SU-DHL-6 (cell line): ENCODE measurements at regions not wholly inside any gene's neighbourhood (a gene's known extent, or its start where the extent isn't known, plus 50 kb on each side); places are given as distances from the start of the nearest gene placed in this dataset.

Experiments
- H2AFZ ChIP-seq: fragments of 200-600 bp; sonication (generic); 2 replicates; pipeline ENCODE4 v1.6.1; 2014; ENCODE audit warnings: low read depth, mild to moderate bottlenecking, moderate library complexity, mixed read lengths, antibody characterized with exemption, low read length; ENCODE audit not compliant: severe bottlenecking
- H3F3A ChIP-seq: fragments of 200-600 bp; shearing (Covaris generic); 2 replicates; pipeline ENCODE4 v1.6.0; 2016; ENCODE audit warnings: antibody characterized with exemption, mild to moderate bottlenecking; ENCODE audit not compliant: insufficient read depth
- H3K27ac ChIP-seq: fragments of 200-600 bp; sonication (generic); 2 replicates; pipeline ENCODE4 v1.5.1; 2016; ENCODE audit warnings: low read depth, mild to moderate bottlenecking, low read length, moderate library complexity, mixed read lengths
- H3K27me3 ChIP-seq: fragments of 200-600 bp; sonication (generic), shearing (Covaris generic); 2 replicates; pipeline ENCODE4 v1.6.0; 2014; ENCODE audit warnings: mild to moderate bottlenecking, low read length
- H3K36me3 ChIP-seq: fragments of 200-600 bp; sonication (generic); 2 replicates; pipeline ENCODE4 v1.6.1; 2014; ENCODE audit warnings: mild to moderate bottlenecking, low read length, mixed read lengths
- H3K4me2 ChIP-seq: fragments of 300-600, 200-600 bp; shearing (Covaris generic), sonication (generic); 2 replicates; pipeline ENCODE4 v1.6.0; 2014; ENCODE audit warnings: low read length, low read depth, mild to moderate bottlenecking; ENCODE audit not compliant: poor library complexity, severe bottlenecking
- H3K4me3 ChIP-seq: fragments of 200-600 bp; sonication (generic); 2 replicates; pipeline ENCODE4 v1.5.1; 2014; ENCODE audit warnings: antibody characterized with exemption, low read length, mild to moderate bottlenecking, mixed read lengths; ENCODE audit not compliant: insufficient read depth, poor library complexity, severe bottlenecking
- H3K79me2 ChIP-seq: fragments of 200-600 bp; sonication (generic); 2 replicates; pipeline ENCODE4 v1.6.1; 2014; ENCODE audit warnings: mild to moderate bottlenecking, low read length, moderate library complexity; ENCODE audit not compliant: insufficient read depth
- H3K9ac ChIP-seq: fragments of 200-600 bp; sonication (generic); 2 replicates; pipeline ENCODE4 v1.7.0; 2014; ENCODE audit warnings: mild to moderate bottlenecking, low read length
- H3K9me2 ChIP-seq: fragments of 200-600 bp; sonication (generic); replicated peaks from 2 replicates; pipeline ENCODE4 v1.6.1; 2014; ENCODE audit warnings: low read length; ENCODE audit not compliant: insufficient read depth
- H3K9me3 ChIP-seq: fragments of 200-600 bp; sonication (generic); 2 replicates; pipeline ENCODE4 v1.6.1; 2014; ENCODE audit warnings: low read length, mixed read lengths; ENCODE audit not compliant: insufficient read depth
- H4K20me1 ChIP-seq: fragments of 200-600 bp; sonication (generic); 2 replicates; pipeline ENCODE4 v1.6.1; 2014; ENCODE audit warnings: low read depth, mild to moderate bottlenecking, antibody characterized with exemption, low read length, moderate library complexity, mixed read lengths
- CTCF ChIP-seq: fragments of 200-600 bp; sonication (generic); IDR thresholded peaks from one replicate; pipeline ENCODE4 v1.5.1; 2017; ENCODE audit warnings: antibody characterized with exemption, mild to moderate bottlenecking, low read length, moderate library complexity; ENCODE audit not compliant: insufficient read depth, poor library complexity, severe bottlenecking
- EZH2phosphoT487 ChIP-seq: fragments of 200-600 bp; sonication (generic), shearing (Covaris generic); conservative IDR thresholded peaks from 2 replicates; pipeline ENCODE4 v1.6.1; 2018; ENCODE audit warnings: mild to moderate bottlenecking, antibody characterized with exemption, low read length, moderate library complexity, mixed read lengths

- Histone ChIP-seq H3K36me3 (no peaks in the 10 kb centered on the region), H3K9ac (no peak overlapping the region), H3K4me2 (no peak overlapping the region), H3F3A (0 out of 2 replicates have a peak, but pooled peaks cover 6% of the 10 kb centered on the region), H2AFZ (no peak overlapping the region), H3K9me2 (no peaks in the 10 kb centered on the region), H4K20me1 (no peaks in the 10 kb centered on the region), H3K4me3 (no peak overlapping the region), H3K27me3 (no peaks in the 10 kb centered on the region), H3K9me3 (peaks cover 6% of the 10 kb centered on the region; the same call in 1 of the 2 replicates), H3K79me2 (no peaks in the 10 kb centered on the region), H3K27ac (no peak overlapping the region)
- TF ChIP-seq CTCF: no peak
- no peak for TF ChIP-seq EZH2phosphoT487
Measured at GRCh38 chr10:62648921-62649320, 155.6 kb upstream of the ADO start.

- TF ChIP-seq CTCF (no peak), EZH2phosphoT487 (no peak)
Measured at GRCh38 chr10:62650411-62650810, 154.1 kb upstream of the ADO start.

GRCh38 chr10:62651341-62651740 is 153.2 kb upstream of the ADO start:
- no peaks in the 10 kb centered on the region for H3K79me2 ChIP-seq
- H3K27ac ChIP-seq: no peak overlapping the region

More at GRCh38 chr10:62650411-62650810, 154.1 kb upstream of the ADO start:
- H2AFZ ChIP-seq: no peak overlapping the region
- no peak overlapping the region for H3K9ac ChIP-seq
- H3K9me3 ChIP-seq: peaks cover 6% of the 10 kb centered on the region; the same call in 1 of the 2 replicates
- H4K20me1 ChIP-seq: no peaks in the 10 kb centered on the region
- H3K9me2 ChIP-seq: no peaks in the 10 kb centered on the region
- H3K36me3 ChIP-seq: no peaks in the 10 kb centered on the region
- no peak overlapping the region for H3K27ac ChIP-seq
- no peak overlapping the region for H3K4me3 ChIP-seq
- 0 out of 2 replicates have a peak, but pooled peaks cover 6% of the 10 kb centered on the region for H3F3A ChIP-seq
- no peaks in the 10 kb centered on the region for H3K27me3 ChIP-seq
- no peaks in the 10 kb centered on the region for H3K79me2 ChIP-seq
- no peak overlapping the region for H3K4me2 ChIP-seq

More at GRCh38 chr10:62651341-62651740, 153.2 kb upstream of the ADO start:
- no peaks in the 10 kb centered on the region for H3K9me2 ChIP-seq
- H3K9ac ChIP-seq: no peak overlapping the region
- H3K4me2 ChIP-seq: no peak overlapping the region
- no peak overlapping the region for H3K4me3 ChIP-seq
- TF ChIP-seq EZH2phosphoT487 (no peak), CTCF (no peak)
- no peaks in the 10 kb centered on the region for H3K36me3 ChIP-seq
- H3K27me3 ChIP-seq: no peaks in the 10 kb centered on the region
- no peaks in the 10 kb centered on the region for H4K20me1 ChIP-seq
- peaks cover 6% of the 10 kb centered on the region; the same call in 1 of the 2 replicates for H3K9me3 ChIP-seq
- 0 out of 2 replicates have a peak, but pooled peaks cover 6% of the 10 kb centered on the region for H3F3A ChIP-seq
- no peak overlapping the region for H2AFZ ChIP-seq
